PC-9 (cell line): ENCODE measurements at regions not wholly inside any gene's neighbourhood (a gene's known extent, or its start where the extent isn't known, plus 50 kb on each side); places are given as distances from the start of the nearest gene placed in this dataset.

Experiments used
- EZH2 ChIP-seq: fragments of 200-600 bp; sonication (generic); IDR thresholded peaks from 2 replicates; pipeline ENCODE4 v1.8.0; 2017; ENCODE audit warnings: antibody characterized with exemption, low read depth
- TF ChIP-seq, protein P1 (sequence below): fragments of 200-600 bp; sonication (generic); conservative IDR thresholded peaks from 2 replicates; pipeline ENCODE4 v1.6.1; 2017; ENCODE audit warnings: mixed run types, antibody characterized with exemption, mild to moderate bottlenecking, moderate library complexity

DNA sequence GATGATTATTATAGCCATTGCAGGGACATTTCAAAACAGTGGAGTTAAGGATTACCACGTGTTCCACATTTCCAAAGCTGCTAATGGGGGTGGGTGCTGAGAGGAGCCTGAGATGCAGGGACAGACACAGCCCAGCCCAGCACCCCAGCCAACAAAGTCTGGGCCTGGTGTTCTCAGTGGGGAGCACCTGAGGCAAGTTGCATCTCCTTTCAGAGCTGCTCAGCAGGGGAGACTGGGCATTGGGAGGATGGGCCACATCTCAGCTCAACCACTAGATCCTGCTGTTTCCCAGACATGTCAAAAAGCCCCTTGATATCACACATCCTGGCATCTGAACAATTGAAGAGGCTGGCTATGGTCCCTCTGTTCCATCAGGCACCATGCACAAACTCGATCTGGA, 458.0 kb upstream of the KIRREL3 start:
- TF ChIP-seq, protein P1, sequence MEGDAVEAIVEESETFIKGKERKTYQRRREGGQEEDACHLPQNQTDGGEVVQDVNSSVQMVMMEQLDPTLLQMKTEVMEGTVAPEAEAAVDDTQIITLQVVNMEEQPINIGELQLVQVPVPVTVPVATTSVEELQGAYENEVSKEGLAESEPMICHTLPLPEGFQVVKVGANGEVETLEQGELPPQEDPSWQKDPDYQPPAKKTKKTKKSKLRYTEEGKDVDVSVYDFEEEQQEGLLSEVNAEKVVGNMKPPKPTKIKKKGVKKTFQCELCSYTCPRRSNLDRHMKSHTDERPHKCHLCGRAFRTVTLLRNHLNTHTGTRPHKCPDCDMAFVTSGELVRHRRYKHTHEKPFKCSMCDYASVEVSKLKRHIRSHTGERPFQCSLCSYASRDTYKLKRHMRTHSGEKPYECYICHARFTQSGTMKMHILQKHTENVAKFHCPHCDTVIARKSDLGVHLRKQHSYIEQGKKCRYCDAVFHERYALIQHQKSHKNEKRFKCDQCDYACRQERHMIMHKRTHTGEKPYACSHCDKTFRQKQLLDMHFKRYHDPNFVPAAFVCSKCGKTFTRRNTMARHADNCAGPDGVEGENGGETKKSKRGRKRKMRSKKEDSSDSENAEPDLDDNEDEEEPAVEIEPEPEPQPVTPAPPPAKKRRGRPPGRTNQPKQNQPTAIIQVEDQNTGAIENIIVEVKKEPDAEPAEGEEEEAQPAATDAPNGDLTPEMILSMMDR, result no peak
- no peak for TF ChIP-seq EZH2
